ENCODE measurements at regions not wholly inside any gene's neighbourhood (a gene's known extent, or its start where the extent isn't known, plus 50 kb on each side); places are given as distances from the start of the nearest gene placed in this dataset.

- DNase-seq (ENCODE audit: low read depth, low spot score) = no peak
- ATAC-seq = no peak
- POLR2A ChIA-PET = no interaction called here
- Histone ChIP-seq H3K27me3 (ENCODE audit: control insufficient read depth, insufficient read depth, low read length) (no peaks in the 10 kb centered on the region), H3K36me3 (ENCODE audit: control insufficient read depth, insufficient read depth, low read length) (no peaks in the 10 kb centered on the region), H3K4me3 (ENCODE audit: low read depth in 2 of 2, low read length in 2 of 2) (no peak overlapping the region), H3K9me3 (ENCODE audit: control insufficient read depth, insufficient read depth, low read depth, low read length) (no peaks in the 10 kb centered on the region), H3K27ac (ENCODE audit: low read length) (no peak overlapping the region), H3K4me1 (ENCODE audit: control insufficient read depth, insufficient read depth, low read length) (no peaks in the 10 kb centered on the region)
- no TSS peak for BruUV-seq (replicated peaks)
- intact Hi-C loops (cut with micrococcal nuclease; ENCODE audit: unreplicated experiment) (no loop called here), in situ Hi-C loops (cut with HindIII; ENCODE audit: low pct_unique_long_range_greater_than_20kb, low sequenced_read_pairs) (no loop called here)
- CTCF ChIA-PET = no interaction called here
- TF ChIP-seq POLR2AphosphoS5 (IDR thresholded peaks at IDR 0.05; ENCODE audit: low read depth, low read length) (no peak), CTCF (IDR thresholded peaks at IDR 0.05) (no peak), REST (IDR thresholded peaks at IDR 0.05; ENCODE audit: insufficient read depth in 1 of 2, low read depth in 2 of 2, low read length in 1 of 2) (no peak), SIN3A (IDR thresholded peaks at IDR 0.05; ENCODE audit: borderline replicate concordance, insufficient read depth, low read depth, low read length) (no peak), TCF7L2 (IDR thresholded peaks at IDR 0.05; ENCODE audit: low read depth, low read length) (no peak)
These were observed 186.8 kb downstream of the FRK start for GRCh38 chr6:115873901-115874300.

GRCh38 chr6:115870464-115870863, 190.2 kb downstream of the FRK start:
- in situ Hi-C loops (cut with HindIII; ENCODE audit: low pct_unique_long_range_greater_than_20kb, low sequenced_read_pairs) = no loop called here
- no peak for TF ChIP-seq REST (IDR thresholded peaks at IDR 0.05; ENCODE audit: insufficient read depth in 1 of 2, low read depth in 2 of 2, low read length in 1 of 2)
- TF ChIP-seq CTCF (IDR thresholded peaks at IDR 0.05) = no peak
- no peak for TF ChIP-seq SIN3A (IDR thresholded peaks at IDR 0.05; ENCODE audit: borderline replicate concordance, insufficient read depth, low read depth, low read length)
- no peak for TF ChIP-seq POLR2AphosphoS5 (IDR thresholded peaks at IDR 0.05; ENCODE audit: low read depth, low read length)
- intact Hi-C loops (cut with micrococcal nuclease; ENCODE audit: unreplicated experiment) = no loop called here
- no peaks in the 10 kb centered on the region for H3K27me3 ChIP-seq (ENCODE audit: control insufficient read depth, insufficient read depth, low read length)
- ATAC-seq = no peak
- no peaks in the 10 kb centered on the region for H3K4me1 ChIP-seq (ENCODE audit: control insufficient read depth, insufficient read depth, low read length)
- no peaks in the 10 kb centered on the region for H3K9me3 ChIP-seq (ENCODE audit: control insufficient read depth, insufficient read depth, low read depth, low read length)
- H3K4me3 ChIP-seq (ENCODE audit: low read depth in 2 of 2, low read length in 2 of 2) = no peak overlapping the region
- no peak overlapping the region for H3K27ac ChIP-seq (ENCODE audit: low read length)
- no TSS peak for BruUV-seq (replicated peaks)
- ChIA-PET CTCF (no interaction called here), POLR2A (no interaction called here)
- H3K36me3 ChIP-seq (ENCODE audit: control insufficient read depth, insufficient read depth, low read length) = no peaks in the 10 kb centered on the region
- DNase-seq (ENCODE audit: low read depth, low spot score) = no peak
